RWPE1 (cell line): ENCODE measurements at regions not wholly inside any gene's neighbourhood (a gene's known extent, or its start where the extent isn't known, plus 50 kb on each side); places are given as distances from the start of the nearest gene placed in this dataset.

ENCODE experiments used
- CTCF ChIA-PET: fragments of 350-600 bp; sonication (Branson Sonifier 250); formaldehyde crosslinking; extraction: SDS; loops from one replicate; lab custom pipeline; 2021; lab: Yijun Ruan, JAX
- POLR2A ChIA-PET: fragments of 400-600 bp; formaldehyde crosslinking; extraction: SDS; loops from one replicate; lab custom pipeline; 2020; ENCODE audit warnings: antibody characterized with exemption; ENCODE audit not compliant: low non-redundant PET; lab: Yijun Ruan, JAX
- DNase-seq: peaks from one replicate; pipeline ENCODE4 v3.0.0; 2012; ENCODE audit warnings: low spot score
- H3K27ac ChIP-seq: fragments of 450-650 bp; 2 replicates; pipeline ENCODE4 v1.5.1; 2017
- CTCF ChIP-seq: fragments of 450-650 bp; conservative IDR thresholded peaks from 2 replicates; pipeline ENCODE4 v1.5.1; 2017; ENCODE audit warnings: low read depth, mild to moderate bottlenecking

DNA sequence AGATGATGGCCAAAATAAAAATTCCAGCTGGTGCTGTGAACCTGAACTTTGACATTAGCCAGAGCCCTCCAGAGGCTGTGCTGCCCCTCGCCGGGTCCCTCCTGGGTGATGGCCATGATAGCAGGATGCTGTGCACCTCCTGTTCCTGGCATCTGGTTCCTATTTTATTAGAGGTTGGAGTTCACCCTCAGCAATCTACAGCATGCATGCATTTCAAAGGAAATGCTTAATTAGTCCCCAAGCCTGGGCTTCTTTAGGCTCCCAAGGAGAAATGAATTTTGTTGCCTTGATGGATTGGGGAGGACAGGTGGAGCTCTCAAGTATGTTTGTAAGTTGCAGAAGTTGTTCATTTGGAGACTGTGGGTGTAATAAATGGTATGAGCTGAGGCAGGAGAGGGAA is 166.9 kb downstream of the GLI2 start:
- no peak overlapping the region for H3K27ac ChIP-seq
- no peak for TF ChIP-seq CTCF
- ChIA-PET CTCF (no interaction called here), POLR2A (no interaction called here)
- no peak for DNase-seq

- no peak for TF ChIP-seq CTCF
- ChIA-PET POLR2A (no interaction called here), CTCF (no interaction called here)
- DNase-seq = no peak
- H3K27ac ChIP-seq = no peak overlapping the region
These were observed 168.7 kb downstream of the GLI2 start for GRCh38 chr2:120904379-120904778.

DNA sequence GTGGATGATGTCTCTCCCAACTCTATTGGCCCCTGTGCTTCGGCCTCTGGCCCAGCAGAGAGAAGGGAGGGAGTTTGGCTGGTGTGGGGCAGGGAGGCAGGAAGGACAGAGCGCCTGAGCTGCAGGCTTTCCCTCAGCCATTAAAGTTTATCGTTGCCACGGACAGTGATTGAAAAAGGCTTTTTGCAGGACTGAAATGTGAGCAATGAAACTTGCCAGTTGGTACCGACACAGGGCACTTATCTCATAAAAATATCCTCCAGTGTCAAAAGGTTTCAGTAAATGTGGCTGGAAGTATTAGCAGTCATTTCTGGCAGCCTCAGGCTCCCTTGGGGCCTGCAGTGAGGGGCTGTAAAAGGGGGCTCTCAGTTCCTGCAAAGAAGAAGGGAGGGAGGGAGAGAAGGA is 169.2 kb downstream of the GLI2 start:
- TF ChIP-seq CTCF = no peak
- no peak overlapping the region for H3K27ac ChIP-seq
- no peak for DNase-seq
- ChIA-PET POLR2A (no interaction called here), CTCF (no interaction called here)

- no peak overlapping the region for H3K27ac ChIP-seq
- no peak for TF ChIP-seq CTCF
- CTCF ChIA-PET = no interaction called here
- POLR2A ChIA-PET = no interaction called here
- no peak for DNase-seq
These were observed 169.6 kb downstream of the GLI2 start for GRCh38 chr2:120905298-120905697.

DNA sequence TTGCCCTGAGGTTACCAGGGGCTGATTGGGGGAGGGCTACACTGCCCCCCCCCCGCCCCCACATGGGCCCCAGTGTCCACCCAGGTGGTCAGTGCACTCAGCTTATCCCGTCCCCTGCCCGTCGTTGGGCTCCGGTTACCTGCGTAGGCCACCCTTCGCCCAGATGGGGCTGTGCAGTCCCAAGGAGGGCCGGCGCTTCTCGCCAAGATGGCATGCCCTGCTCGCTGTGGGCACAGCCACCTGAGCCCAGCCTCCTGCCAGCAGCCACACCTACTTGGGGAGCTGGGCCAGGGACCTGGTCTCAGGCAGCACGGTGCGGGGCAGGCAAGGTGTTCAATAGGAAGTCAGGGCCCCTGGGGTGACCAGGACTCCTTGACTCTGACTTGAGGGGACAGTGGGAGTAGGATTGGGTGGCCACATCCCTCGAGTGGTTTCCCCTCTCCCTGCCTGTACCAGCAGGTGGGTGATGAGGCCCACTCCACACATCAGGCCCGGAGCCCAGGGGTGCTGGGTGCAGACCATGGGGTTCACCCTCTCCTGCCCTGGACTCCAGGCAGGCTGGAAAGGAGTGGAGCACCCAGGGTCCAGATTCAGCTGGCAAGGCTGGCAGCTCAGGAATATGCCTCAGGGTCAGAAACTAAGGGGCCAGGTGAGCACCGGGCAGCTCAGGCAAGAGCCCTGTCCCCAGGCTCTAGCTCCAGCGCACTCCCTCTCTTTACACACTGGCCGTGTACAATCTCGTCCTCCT is 170.3 kb downstream of the GLI2 start:
- no peak for TF ChIP-seq CTCF
- H3K27ac ChIP-seq = no peak overlapping the region
- CTCF ChIA-PET = no interaction called here
- DNase-seq = no peak
- POLR2A ChIA-PET = no interaction called here

- no peak for DNase-seq
- H3K27ac ChIP-seq = no peak overlapping the region
- TF ChIP-seq CTCF = no peak
- POLR2A ChIA-PET = no interaction called here
- CTCF ChIA-PET = no interaction called here
These were observed 171.2 kb downstream of the GLI2 start for GRCh38 chr2:120906914-120907313.

DNA sequence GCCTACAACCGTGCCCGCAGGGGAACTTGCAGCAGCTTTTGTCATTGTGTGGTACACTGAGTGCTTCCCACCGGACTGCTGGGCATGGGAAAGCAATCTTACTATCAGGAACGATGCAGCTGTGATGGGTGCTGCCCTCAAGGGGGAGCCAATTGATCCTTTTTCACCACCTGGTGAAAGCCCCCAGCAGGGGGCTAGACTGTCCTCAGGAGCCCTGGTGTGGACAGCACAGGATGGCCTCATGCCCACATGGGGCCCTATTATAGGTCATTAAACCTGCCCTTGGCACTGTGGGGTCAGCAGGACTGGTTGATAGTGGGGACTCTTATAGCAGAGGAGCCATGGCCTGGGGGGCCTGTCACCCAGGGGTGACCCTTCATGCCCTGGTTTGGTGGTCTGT is 172.2 kb downstream of the GLI2 start:
- no peak for TF ChIP-seq CTCF
- DNase-seq = no peak
- ChIA-PET POLR2A (no interaction called here), CTCF (no interaction called here)
- no peak overlapping the region for H3K27ac ChIP-seq
